Loucy (cell line): ENCODE measurements at regions not wholly inside any gene's neighbourhood (a gene's known extent, or its start where the extent isn't known, plus 50 kb on each side); places are given as distances from the start of the nearest gene placed in this dataset.

Experiments used
- CTCF ChIP-seq: fragments of 200-600 bp; sonication (generic); conservative IDR thresholded peaks from 2 replicates; pipeline ENCODE4 v1.5.1; 2014; ENCODE audit warnings: mild to moderate bottlenecking, antibody characterized with exemption, low read length
- EZH2phosphoT487 ChIP-seq: fragments of 200-600 bp; IDR thresholded peaks from 2 replicates; pipeline ENCODE4 v1.6.1; 2018; ENCODE audit warnings: antibody characterized with exemption, mild to moderate bottlenecking, moderate library complexity, borderline replicate concordance

GRCh38 chr12:87784350-87784749 lies 244.9 kb downstream of the C12orf50 start:
- TF ChIP-seq CTCF = no peak
- no peak for TF ChIP-seq EZH2phosphoT487
